K562 (cell line): ENCODE measurements at regions not wholly inside any gene's neighbourhood (a gene's known extent, or its start where the extent isn't known, plus 50 kb on each side); places are given as distances from the start of the nearest gene placed in this dataset.

ENCODE experiments used
- ATAC-seq: fragments of 200-7000 bp; cut with Tn5 transposase; 3 replicates; pipeline ENCODE4 v1.9.1; 2020; ENCODE audit warnings: moderate library complexity
- BruUV-seq: library from RNA; stranded (reverse); fragments of 400-500 nt; replicated peaks from 2 replicates; lab custom pipeline; 2021; lab: Mats Ljungman, UMichigan
- CTCF ChIA-PET: fragments of 300-600 bp; formaldehyde crosslinking; extraction: SDS; loops from one replicate; lab custom pipeline; 2021; ENCODE audit warnings: low intra/inter-chr PET ratio; lab: Yijun Ruan, JAX
- POLR2A ChIA-PET: fragments of 300-600, 350-650 bp; sonication (Branson Sonifier 250); formaldehyde crosslinking; extraction: SDS; loops from one replicate; lab custom pipeline; 2021; ENCODE audit warnings: antibody characterized with exemption, inconsistent platforms; lab: Yijun Ruan, JAX
- DNase-seq, 4 experiments: peaks; one replicate each; pipeline versions ENCODE4 v3.0.0 to v3.0.0-alpha.2; 2011 to 2018; ENCODE audit warnings: low spot score in 3 of 4, mixed read lengths in 3 of 4; ENCODE audit errors: extremely low read depth in 1 of 4
- FAIRE-seq: peaks from 2 replicates; lab custom pipeline; 2011; peaks lifted over from hg19 to GRCh38; lab: Jason Lieb, UNC
- H2AFZ ChIP-seq: 2 replicates; pipeline ENCODE4 v1.6.0; 2011; ENCODE audit warnings: low read depth, low read length, control low read depth, inconsistent platforms
- H3K27ac ChIP-seq: fragments of 200-600 bp; 3 replicates; pipeline ENCODE4 v1.8.0; 2011; ENCODE audit warnings: low read depth, mild to moderate bottlenecking, control low read depth, inconsistent platforms, low read length, moderate library complexity, mixed read lengths; ENCODE audit errors: extremely low read depth
- H3K27me3 ChIP-seq, 2 experiments: fragments of 300-600 bp in 1 of 2; 2 replicates in 1 of 2; 3 replicates in 1 of 2; pipeline versions ENCODE4 v1.6.0 to v1.8.0; 2011; ENCODE audit warnings: inconsistent platforms in 2 of 2, low read length in 2 of 2, mild to moderate bottlenecking in 1 of 2, mixed read lengths in 1 of 2, moderate library complexity in 1 of 2; ENCODE audit not compliant: control insufficient read depth in 2 of 2, insufficient read depth in 2 of 2
- H3K36me3 ChIP-seq: fragments of 300-600 bp; 3 replicates; pipeline ENCODE4 v1.8.0; 2011; ENCODE audit warnings: mild to moderate bottlenecking, low read length, inconsistent platforms; ENCODE audit not compliant: control insufficient read depth, insufficient read depth
- H3K4me1 ChIP-seq, 2 experiments: fragments of 200-600 bp in 1 of 2; replicated peaks in 1 of 2; 2 replicates in 1 of 2; 3 replicates in 1 of 2; pipeline versions ENCODE4 v1.5.1 to v1.8.0; 2011; ENCODE audit warnings: inconsistent platforms in 2 of 2, low read length in 2 of 2, mild to moderate bottlenecking in 1 of 2, mixed read lengths in 1 of 2, moderate library complexity in 1 of 2; ENCODE audit not compliant: control insufficient read depth in 2 of 2, insufficient read depth in 2 of 2
- H3K4me2 ChIP-seq: 2 replicates; pipeline ENCODE4 v1.6.1; 2011; ENCODE audit warnings: low read length, control low read depth, inconsistent platforms, mixed read lengths; ENCODE audit not compliant: insufficient read depth
- H3K4me3 ChIP-seq: fragments of 200-600 bp; sonication (generic), shearing (Covaris generic); 2 replicates; pipeline ENCODE4 v1.5.1; 2016; ENCODE audit warnings: control low read depth, inconsistent platforms
- H3K79me2 ChIP-seq: fragments of 200-600 bp; 3 replicates; pipeline ENCODE4 v1.8.0; 2011; ENCODE audit warnings: low read length, inconsistent platforms; ENCODE audit not compliant: control insufficient read depth, insufficient read depth
- H3K9ac ChIP-seq, 2 experiments: 2 replicates each; pipeline versions ENCODE4 v1.6.0 to v1.6.1; 2011; ENCODE audit warnings: low read depth in 2 of 2, low read length in 2 of 2, control low read depth in 1 of 2, inconsistent platforms in 1 of 2, mild to moderate bottlenecking in 1 of 2, mixed read lengths in 1 of 2; ENCODE audit not compliant: insufficient read depth in 1 of 2
- H3K9me1 ChIP-seq: one replicate; pipeline ENCODE4 v1.6.0; 2011; ENCODE audit warnings: inconsistent platforms, mild to moderate bottlenecking, low read length, moderate library complexity; ENCODE audit not compliant: control insufficient read depth, insufficient read depth
- H3K9me3 ChIP-seq: replicated peaks from 2 replicates; pipeline ENCODE4 v1.5.1; 2011; ENCODE audit warnings: low read depth, low read length, inconsistent platforms; ENCODE audit not compliant: control insufficient read depth, insufficient read depth
- H4K20me1 ChIP-seq: replicated peaks from 2 replicates; pipeline ENCODE4 v1.6.1; 2011; ENCODE audit warnings: low read length, inconsistent platforms, mixed read lengths; ENCODE audit not compliant: control insufficient read depth, insufficient read depth
- CREM ChIP-seq: IDR thresholded peaks from 2 replicates; pipeline ENCODE4 v1.6.1; 2014; ENCODE audit warnings: antibody characterized with exemption, low read depth
- ERF ChIP-seq: fragments of 450-650 bp; formaldehyde crosslinking; IDR thresholded peaks from 2 replicates; pipeline ENCODE4 v1.4.0; 2020; ENCODE audit warnings: mild to moderate bottlenecking, mixed read lengths
- FOSL1 ChIP-seq: fragments of 200-800 bp; sonication (Bioruptor generic); conservative IDR thresholded peaks from 2 replicates; pipeline ENCODE4 v1.6.1; 2016; ENCODE audit warnings: missing genetic modification characterization, missing compliant biosample characterization
- FOXP4 ChIP-seq: sonication (generic); formaldehyde crosslinking; IDR thresholded peaks from 2 replicates; pipeline ENCODE4 v1.8.0; 2022; ENCODE audit warnings: mild to moderate bottlenecking, missing genetic modification reagents, borderline replicate concordance
- MEIS2 ChIP-seq: fragments of 450-650 bp; IDR thresholded peaks from 2 replicates; pipeline ENCODE4 v1.6.1; 2014; ENCODE audit warnings: mild to moderate bottlenecking; ENCODE audit not compliant: partially characterized antibody
- PPARD ChIP-seq: fragments of 250-450 bp; sonication (Bioruptor Pico); IDR thresholded peaks from 2 replicates; pipeline ENCODE4 v1.8.0; 2022; ENCODE audit warnings: inconsistent platforms, mild to moderate bottlenecking, moderate library complexity
- TAF7 ChIP-seq: fragments of 450-650 bp; IDR thresholded peaks from 2 replicates; pipeline ENCODE4 v1.6.1; 2016; ENCODE audit warnings: missing genetic modification characterization, missing compliant biosample characterization
- ZNF24 ChIP-seq: fragments of 450-650 bp; IDR thresholded peaks from 2 replicates; pipeline ENCODE4 v1.6.1; 2016
- ZNF512 ChIP-seq: IDR thresholded peaks from 2 replicates; pipeline ENCODE4 v1.6.1; 2016; ENCODE audit warnings: missing genetic modification characterization, missing compliant biosample characterization
- ZNF77 ChIP-seq: fragments of 250-450 bp; sonication (Bioruptor Pico); IDR thresholded peaks from 2 replicates; pipeline ENCODE4 v1.5.0; 2020
- WGBS: fragments of 100-300 bp; shearing (Covaris generic); methylation state at CpG from one replicate; pipeline ENCODE4 v1.1.6; 2016; ENCODE audit warnings: low coverage, mixed read lengths; ENCODE audit not compliant: insufficient coverage; ENCODE audit errors: missing lambda C conversion rate; 5-methylcytosine and 5-hydroxymethylcytosine counted together
- in situ Hi-C: fragments of 300-500 bp; cut with MboI; formaldehyde crosslinking; loops from 4 replicates; pipeline ENCODE4 v1.15.0; 2018; ENCODE audit warnings: inconsistent platforms, mixed read lengths
- intact Hi-C: fragments of 100-400 bp; cut with micrococcal nuclease; formaldehyde crosslinking; loops from 2 replicates; pipeline ENCODE4 v1.14.2; 2022

GRCh38 chr1:65674522-65674921, 118.2 kb upstream of the PDE4B start (continued):
- TF ChIP-seq CREM (0 out of 2 replicates have a peak, but pooled peaks have one; percentile 7), MEIS2 (peak; percentile 71), FOSL1 (0 out of 2 replicates have a peak, but pooled peaks have one; percentile 19), ZNF24 (no peak), ERF (CRISPR knock-in tag) (no peak)

- ChIA-PET POLR2A (interaction anchor here (0.6 kb wide), 1 partner anchor 62 kb away, joined by 4 read pairs; no protein-coding TSS in a partner anchor), CTCF (no interaction called here)
- no peak for DNase-seq
- WGBS, result 62% methylated on average over 4 of the region's 4 CpGs
- no peak overlapping the region for H2AFZ ChIP-seq
- no peak overlapping the region for H3K4me2 ChIP-seq
- no peak overlapping the region for H3K27ac ChIP-seq
- no peaks in the 10 kb centered on the region for H3K9me3 ChIP-seq
- no TSS peak for BruUV-seq
- H3K4me3 ChIP-seq, result no peak overlapping the region
- no peak overlapping the region for H3K9ac ChIP-seq
- H3K27me3 ChIP-seq, result no peaks in the 10 kb centered on the region
- H3K79me2 ChIP-seq, result no peaks in the 10 kb centered on the region
- no peak for FAIRE-seq
- no peaks in the 10 kb centered on the region; a peak in 1 of 5 replicates for H3K4me1 ChIP-seq
- no peaks in the 10 kb centered on the region for H3K9me1 ChIP-seq
- H4K20me1 ChIP-seq, result no peaks in the 10 kb centered on the region
- ATAC-seq, result no peak
- H3K36me3 ChIP-seq, result no peaks in the 10 kb centered on the region
- in situ Hi-C loops, result no loop called here
- intact Hi-C loops, result no loop called here
- no peak for TF ChIP-seq PPARD (CRISPR knock-in tag)
- no peak for TF ChIP-seq ZNF512 (tag)
- TF ChIP-seq FOXP4 (CRISPR knock-in tag), result no peak
- no peak for TF ChIP-seq TAF7 (tag)
- no peak for TF ChIP-seq ZNF77 (CRISPR knock-in tag)
These were observed 112.9 kb upstream of the PDE4B start for GRCh38 chr1:65679773-65680172.
